ENCODE measurements at regions not wholly inside any gene's neighbourhood (a gene's known extent, or its start where the extent isn't known, plus 50 kb on each side); places are given as distances from the start of the nearest gene placed in this dataset.

DNA sequence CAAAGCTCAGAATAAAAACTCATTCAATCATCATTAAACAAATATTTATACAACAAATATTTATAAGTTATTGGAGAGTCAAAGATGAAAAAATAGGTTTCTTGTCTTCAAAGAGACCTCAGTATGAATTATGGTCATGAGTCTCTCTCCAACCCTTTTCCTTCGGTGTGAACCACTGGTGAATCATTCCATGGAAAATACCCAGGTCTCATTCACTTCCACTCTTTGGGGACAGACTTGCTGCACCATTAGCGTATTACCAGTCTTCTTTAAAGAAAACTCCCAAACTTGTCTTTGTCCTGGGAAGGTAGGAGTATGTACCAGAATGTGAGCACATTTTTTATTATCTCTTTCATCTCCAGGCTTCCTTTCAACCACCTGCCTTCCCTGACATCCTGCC is 257.4 kb upstream of the RBMS1 start:
- TF ChIP-seq RXRA (IDR thresholded peaks at IDR 0.05; ENCODE audit: borderline replicate concordance, low read depth) (no peak), FOSL2 (IDR thresholded peaks at IDR 0.05; ENCODE audit: borderline replicate concordance, low read depth) (peak; percentile 40; the same call in 1 of the 2 replicates), RAD21 (IDR thresholded peaks at IDR 0.05; ENCODE audit: low read length) (no peak), JUND (IDR thresholded peaks at IDR 0.05) (peak; percentile 17; the same call in 1 of the 2 replicates), TCF12 (IDR thresholded peaks at IDR 0.05) (no peak), SIN3A (IDR thresholded peaks at IDR 0.05; ENCODE audit: borderline replicate concordance, low read depth, low read length) (no peak), SMC3 (IDR thresholded peaks at IDR 0.05; ENCODE audit: low read depth, low read length) (no peak)
- TF ChIP-seq, protein P1, sequence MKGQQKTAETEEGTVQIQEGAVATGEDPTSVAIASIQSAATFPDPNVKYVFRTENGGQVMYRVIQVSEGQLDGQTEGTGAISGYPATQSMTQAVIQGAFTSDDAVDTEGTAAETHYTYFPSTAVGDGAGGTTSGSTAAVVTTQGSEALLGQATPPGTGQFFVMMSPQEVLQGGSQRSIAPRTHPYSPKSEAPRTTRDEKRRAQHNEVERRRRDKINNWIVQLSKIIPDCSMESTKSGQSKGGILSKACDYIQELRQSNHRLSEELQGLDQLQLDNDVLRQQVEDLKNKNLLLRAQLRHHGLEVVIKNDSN (IDR thresholded peaks at IDR 0.05; ENCODE audit: borderline replicate concordance, low read depth) = no peak
- Histone ChIP-seq H3K9ac (no peak overlapping the region), H3K9me2 (no peaks in the 10 kb centered on the region), H3K4me2 (no peak overlapping the region), H3K4me3 (ENCODE audit: low read depth in 2 of 2, low read length in 1 of 2) (no peak overlapping the region), H4K20me1 (ENCODE audit: insufficient read depth) (no peaks in the 10 kb centered on the region), H3F3A (replicated peaks; ENCODE audit: insufficient read depth) (peaks cover 17% of the 10 kb centered on the region), H3K27ac (ENCODE audit: low read depth in 2 of 2, low read length in 1 of 2) (no peak overlapping the region), H3K79me2 (ENCODE audit: insufficient read depth) (no peaks in the 10 kb centered on the region), H3K36me3 (replicated peaks in 1 of 2; ENCODE audit: control insufficient read depth in 1 of 2, insufficient read depth in 2 of 2, low read length in 1 of 2) (peaks cover 0 to 8% of the 10 kb centered on the region in 2 experiments), H3K4me1 (ENCODE audit: control insufficient read depth in 1 of 2, insufficient read depth in 2 of 2, low read depth in 1 of 2, low read length in 1 of 2) (peaks cover 4 to 6% of the 10 kb centered on the region in 2 experiments; a peak in 2 of 4 replicates), H3K9me3 (peaks cover 17% of the 10 kb centered on the region; the same call in 1 of the 2 replicates), H2AFZ (ENCODE audit: low read depth) (no peak overlapping the region), H3K27me3 (ENCODE audit: insufficient read depth) (no peaks in the 10 kb centered on the region)
- POLR2A ChIA-PET = no interaction called here
- WGBS (ENCODE audit: low lambda C conversion rate) = 49% methylated on average over 2 of the region's 2 CpGs
- no peak for DNase-seq
- CTCF ChIA-PET = no interaction called here

DNA sequence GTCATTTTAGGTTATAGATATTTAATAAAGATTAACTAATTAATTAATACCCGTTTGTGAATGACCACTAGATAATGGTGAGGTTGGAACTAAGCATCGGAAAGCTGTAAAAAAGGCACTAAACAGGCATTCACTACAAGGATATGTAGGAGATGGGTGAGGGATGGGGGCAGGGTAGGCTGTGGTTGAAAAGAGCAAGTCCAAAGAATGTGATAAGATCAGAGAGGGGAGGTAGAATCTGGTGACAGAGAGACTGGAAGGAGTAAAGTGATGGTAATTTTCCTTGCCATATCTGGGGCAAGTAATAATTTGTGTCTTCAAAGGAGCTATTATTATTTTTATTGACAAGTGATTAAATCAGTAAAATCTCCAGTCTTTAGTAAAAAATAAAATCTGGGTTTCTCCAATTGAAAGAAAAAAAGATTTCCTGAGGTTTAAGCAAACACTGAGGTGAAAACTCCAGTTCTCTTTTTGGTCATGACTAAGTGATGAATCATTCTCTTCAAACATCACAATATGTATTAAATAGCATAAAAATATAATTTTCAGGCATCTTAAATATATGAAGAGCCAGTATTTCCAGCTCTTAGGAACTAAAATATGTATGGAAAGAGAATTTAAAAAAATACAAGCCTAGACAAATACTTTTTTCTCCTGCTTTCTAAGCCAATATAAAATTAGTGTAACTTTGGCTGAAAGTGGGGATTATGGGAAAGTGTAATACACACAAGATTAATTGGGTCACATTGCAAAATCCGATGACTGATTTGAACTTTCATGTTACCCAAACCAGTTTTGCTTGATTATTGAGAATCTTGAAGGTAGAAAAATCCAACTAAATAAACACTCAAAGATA is 259.1 kb upstream of the RBMS1 start:
- Histone ChIP-seq H3K27ac (ENCODE audit: low read depth in 2 of 2, low read length in 1 of 2) (peak overlapping the region; percentile 11 to 61; a peak in 3 of 4 replicates), H3K9ac (no peak overlapping the region), H3K4me2 (peak overlapping the region; percentile 26; the same call in 1 of the 2 replicates), H3F3A (replicated peaks; ENCODE audit: insufficient read depth) (peaks cover 17% of the 10 kb centered on the region), H4K20me1 (ENCODE audit: insufficient read depth) (no peaks in the 10 kb centered on the region), H3K4me3 (ENCODE audit: low read depth in 2 of 2, low read length in 1 of 2) (no peak overlapping the region; a peak in 1 of 4 replicates), H3K9me3 (peaks cover 17% of the 10 kb centered on the region; the same call in 1 of the 2 replicates), H2AFZ (ENCODE audit: low read depth) (0 out of 2 replicates have a peak overlapping the region, but pooled peaks have one; percentile 7), H3K27me3 (ENCODE audit: insufficient read depth) (no peaks in the 10 kb centered on the region), H3K9me2 (no peaks in the 10 kb centered on the region), H3K4me1 (ENCODE audit: control insufficient read depth in 1 of 2, insufficient read depth in 2 of 2, low read depth in 1 of 2, low read length in 1 of 2) (peaks cover under 1 to 6% of the 10 kb centered on the region in 2 experiments; a peak in 2 of 4 replicates), H3K79me2 (ENCODE audit: insufficient read depth) (no peaks in the 10 kb centered on the region), H3K36me3 (replicated peaks in 1 of 2; ENCODE audit: control insufficient read depth in 1 of 2, insufficient read depth in 2 of 2, low read length in 1 of 2) (peaks cover 0 to 8% of the 10 kb centered on the region in 2 experiments)
- DNase-seq = no peak
- CTCF ChIA-PET = no interaction called here
- POLR2A ChIA-PET = no interaction called here
- 32% methylated on average over 3 of the region's 3 CpGs for WGBS (ENCODE audit: low lambda C conversion rate)
- TF ChIP-seq GABPA (IDR thresholded peaks at IDR 0.05; ENCODE audit: low read depth) = no peak
- TF ChIP-seq YY1 (IDR thresholded peaks at IDR 0.05; ENCODE audit: low read depth) = no peak
- TF ChIP-seq POLR2AphosphoS5 (IDR thresholded peaks at IDR 0.05; ENCODE audit: low read depth, low read length) = no peak; the same call in 1 of the 2 replicates
- no peak for TF ChIP-seq NRF1 (IDR thresholded peaks at IDR 0.05; ENCODE audit: low read depth, low read length)
- TF ChIP-seq FOXM1 (IDR thresholded peaks at IDR 0.05; ENCODE audit: low read depth) = 0 out of 2 replicates have a peak, but pooled peaks have one; percentile 25
- TF ChIP-seq, protein P2, sequence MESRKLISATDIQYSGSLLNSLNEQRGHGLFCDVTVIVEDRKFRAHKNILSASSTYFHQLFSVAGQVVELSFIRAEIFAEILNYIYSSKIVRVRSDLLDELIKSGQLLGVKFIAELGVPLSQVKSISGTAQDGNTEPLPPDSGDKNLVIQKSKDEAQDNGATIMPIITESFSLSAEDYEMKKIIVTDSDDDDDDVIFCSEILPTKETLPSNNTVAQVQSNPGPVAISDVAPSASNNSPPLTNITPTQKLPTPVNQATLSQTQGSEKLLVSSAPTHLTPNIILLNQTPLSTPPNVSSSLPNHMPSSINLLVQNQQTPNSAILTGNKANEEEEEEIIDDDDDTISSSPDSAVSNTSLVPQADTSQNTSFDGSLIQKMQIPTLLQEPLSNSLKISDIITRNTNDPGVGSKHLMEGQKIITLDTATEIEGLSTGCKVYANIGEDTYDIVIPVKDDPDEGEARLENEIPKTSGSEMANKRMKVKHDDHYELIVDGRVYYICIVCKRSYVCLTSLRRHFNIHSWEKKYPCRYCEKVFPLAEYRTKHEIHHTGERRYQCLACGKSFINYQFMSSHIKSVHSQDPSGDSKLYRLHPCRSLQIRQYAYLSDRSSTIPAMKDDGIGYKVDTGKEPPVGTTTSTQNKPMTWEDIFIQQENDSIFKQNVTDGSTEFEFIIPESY (IDR thresholded peaks at IDR 0.05; ENCODE audit: borderline replicate concordance, low read depth) = no peak
- TF ChIP-seq, protein P3, sequence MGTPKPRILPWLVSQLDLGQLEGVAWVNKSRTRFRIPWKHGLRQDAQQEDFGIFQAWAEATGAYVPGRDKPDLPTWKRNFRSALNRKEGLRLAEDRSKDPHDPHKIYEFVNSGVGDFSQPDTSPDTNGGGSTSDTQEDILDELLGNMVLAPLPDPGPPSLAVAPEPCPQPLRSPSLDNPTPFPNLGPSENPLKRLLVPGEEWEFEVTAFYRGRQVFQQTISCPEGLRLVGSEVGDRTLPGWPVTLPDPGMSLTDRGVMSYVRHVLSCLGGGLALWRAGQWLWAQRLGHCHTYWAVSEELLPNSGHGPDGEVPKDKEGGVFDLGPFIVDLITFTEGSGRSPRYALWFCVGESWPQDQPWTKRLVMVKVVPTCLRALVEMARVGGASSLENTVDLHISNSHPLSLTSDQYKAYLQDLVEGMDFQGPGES (IDR thresholded peaks at IDR 0.05; ENCODE audit: low read depth, low read length) = no peak
- TF ChIP-seq RXRA (IDR thresholded peaks at IDR 0.05; ENCODE audit: borderline replicate concordance, low read depth) = 0 out of 2 replicates have a peak, but pooled peaks have one; percentile 20
- TF ChIP-seq, protein P4, sequence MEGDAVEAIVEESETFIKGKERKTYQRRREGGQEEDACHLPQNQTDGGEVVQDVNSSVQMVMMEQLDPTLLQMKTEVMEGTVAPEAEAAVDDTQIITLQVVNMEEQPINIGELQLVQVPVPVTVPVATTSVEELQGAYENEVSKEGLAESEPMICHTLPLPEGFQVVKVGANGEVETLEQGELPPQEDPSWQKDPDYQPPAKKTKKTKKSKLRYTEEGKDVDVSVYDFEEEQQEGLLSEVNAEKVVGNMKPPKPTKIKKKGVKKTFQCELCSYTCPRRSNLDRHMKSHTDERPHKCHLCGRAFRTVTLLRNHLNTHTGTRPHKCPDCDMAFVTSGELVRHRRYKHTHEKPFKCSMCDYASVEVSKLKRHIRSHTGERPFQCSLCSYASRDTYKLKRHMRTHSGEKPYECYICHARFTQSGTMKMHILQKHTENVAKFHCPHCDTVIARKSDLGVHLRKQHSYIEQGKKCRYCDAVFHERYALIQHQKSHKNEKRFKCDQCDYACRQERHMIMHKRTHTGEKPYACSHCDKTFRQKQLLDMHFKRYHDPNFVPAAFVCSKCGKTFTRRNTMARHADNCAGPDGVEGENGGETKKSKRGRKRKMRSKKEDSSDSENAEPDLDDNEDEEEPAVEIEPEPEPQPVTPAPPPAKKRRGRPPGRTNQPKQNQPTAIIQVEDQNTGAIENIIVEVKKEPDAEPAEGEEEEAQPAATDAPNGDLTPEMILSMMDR (IDR thresholded peaks at IDR 0.05) = no peak
- no peak for TF ChIP-seq ELF1 (IDR thresholded peaks at IDR 0.05)
- TF ChIP-seq RAD21 (IDR thresholded peaks at IDR 0.05; ENCODE audit: low read length) = no peak
- no peak for TF ChIP-seq SIN3A (IDR thresholded peaks at IDR 0.05; ENCODE audit: borderline replicate concordance, low read depth, low read length)
- no peak for TF ChIP-seq EZH2phosphoT487 (IDR thresholded peaks at IDR 0.05; ENCODE audit: borderline replicate concordance, low read depth)
- TF ChIP-seq RCOR1 (IDR thresholded peaks at IDR 0.05; ENCODE audit: low read length) = no peak
- peak; percentile 73 for TF ChIP-seq TCF12 (IDR thresholded peaks at IDR 0.05)
- TF ChIP-seq, protein P5, sequence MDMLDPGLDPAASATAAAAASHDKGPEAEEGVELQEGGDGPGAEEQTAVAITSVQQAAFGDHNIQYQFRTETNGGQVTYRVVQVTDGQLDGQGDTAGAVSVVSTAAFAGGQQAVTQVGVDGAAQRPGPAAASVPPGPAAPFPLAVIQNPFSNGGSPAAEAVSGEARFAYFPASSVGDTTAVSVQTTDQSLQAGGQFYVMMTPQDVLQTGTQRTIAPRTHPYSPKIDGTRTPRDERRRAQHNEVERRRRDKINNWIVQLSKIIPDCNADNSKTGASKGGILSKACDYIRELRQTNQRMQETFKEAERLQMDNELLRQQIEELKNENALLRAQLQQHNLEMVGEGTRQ (IDR thresholded peaks at IDR 0.05; ENCODE audit: borderline replicate concordance, low read depth, low read length) = no peak

All from SK-N-SH (cell line).